CD8-positive, alpha-beta memory T cell (primary cell): ENCODE measurements at regions not wholly inside any gene's neighbourhood (a gene's known extent, or its start where the extent isn't known, plus 50 kb on each side); places are given as distances from the start of the nearest gene placed in this dataset.

ENCODE experiments used
- CTCF ChIA-PET: fragments of 350-600 bp; sonication (Branson Sonifier 250); formaldehyde crosslinking; loops from one replicate; lab custom pipeline; 2021; ENCODE audit warnings: antibody characterized with exemption; lab: Charles Lee
- POLR2A ChIA-PET: fragments of 350-600 bp; sonication (Branson Sonifier 250); formaldehyde crosslinking; loops from one replicate; lab custom pipeline; 2021; ENCODE audit warnings: antibody characterized with exemption; lab: Charles Lee
- DNase-seq, 5 donors: peaks; one replicate each; pipeline versions ENCODE4 v3.0.0 to v3.0.0-alpha.2; 2020 to 2022; ENCODE audit warnings: mixed read lengths in 1 of 5
- H3K27ac ChIP-seq: one replicate; pipeline ENCODE4 v1.7.0; 2013; ENCODE audit warnings: low read depth, mild to moderate bottlenecking, low read length, moderate library complexity
- H3K27me3 ChIP-seq: 2 replicates; pipeline ENCODE4 v1.7.0; 2013; ENCODE audit warnings: low read length, mild to moderate bottlenecking; ENCODE audit not compliant: insufficient read depth, poor library complexity, severe bottlenecking
- H3K36me3 ChIP-seq: 2 replicates; pipeline ENCODE4 v1.7.0; 2013; ENCODE audit warnings: mild to moderate bottlenecking, low read length, moderate library complexity; ENCODE audit not compliant: insufficient read depth
- H3K4me1 ChIP-seq: 2 replicates; pipeline ENCODE4 v1.7.0; 2013; ENCODE audit warnings: mild to moderate bottlenecking, low read length, moderate library complexity; ENCODE audit not compliant: insufficient read depth
- H3K4me3 ChIP-seq: 2 replicates; pipeline ENCODE4 v1.7.0; 2013; ENCODE audit warnings: mild to moderate bottlenecking, low read length
- H3K9me3 ChIP-seq: 2 replicates; pipeline ENCODE4 v1.7.0; 2013; ENCODE audit warnings: mild to moderate bottlenecking, low read length
- H3K27ac Mint-ChIP-seq, 8 donors: one replicate each; pipeline ENCODE4 v1.8.0; 2020 to 2021; ENCODE audit warnings: mixed read lengths in 8 of 8, mild to moderate bottlenecking in 6 of 8, inconsistent platforms in 3 of 8, moderate library complexity in 3 of 8
- H3K27me3 Mint-ChIP-seq, 2 donors: one replicate each; pipeline ENCODE4 v1.8.0; 2020 to 2021; ENCODE audit warnings: mixed read lengths in 2 of 2, mild to moderate bottlenecking in 1 of 2, moderate library complexity in 1 of 2
- H3K36me3 Mint-ChIP-seq, 3 donors: one replicate each; pipeline ENCODE4 v1.8.0; 2020 to 2021; ENCODE audit warnings: mixed read lengths in 3 of 3, inconsistent platforms in 1 of 3, mild to moderate bottlenecking in 1 of 3
- H3K4me1 Mint-ChIP-seq, 3 donors: one replicate each; pipeline ENCODE4 v1.8.0; 2020 to 2021; ENCODE audit warnings: mixed read lengths in 3 of 3, inconsistent platforms in 1 of 3, mild to moderate bottlenecking in 1 of 3
- H3K4me3 Mint-ChIP-seq, 7 donors: one replicate each; pipeline ENCODE4 v1.8.0; 2020 to 2021; ENCODE audit warnings: mixed read lengths in 7 of 7, mild to moderate bottlenecking in 6 of 7, moderate library complexity in 4 of 7, inconsistent platforms in 2 of 7
- H3K9me3 Mint-ChIP-seq, 5 donors: one replicate each; pipeline ENCODE4 v1.8.0; 2020 to 2022; ENCODE audit warnings: mixed read lengths in 5 of 5, mild to moderate bottlenecking in 3 of 5, moderate library complexity in 2 of 5, inconsistent platforms in 1 of 5

DNA sequence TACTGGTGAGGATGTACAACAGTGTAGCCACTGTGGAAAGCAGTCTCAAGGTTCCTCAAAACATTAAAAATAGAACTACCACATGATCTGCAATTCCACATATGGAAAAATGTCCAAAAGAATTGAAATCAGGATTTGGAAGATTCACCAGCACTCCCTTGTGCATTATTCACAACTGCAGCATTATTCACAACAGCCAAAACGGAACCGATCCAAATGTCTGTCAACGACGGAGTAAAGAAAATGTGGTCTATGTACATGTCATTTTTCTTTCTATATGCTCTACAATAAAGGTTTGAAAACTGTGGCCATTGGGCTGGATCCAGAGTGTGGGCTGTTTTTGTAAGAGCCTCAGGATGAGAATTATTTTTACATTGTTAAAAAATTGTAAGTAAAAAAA lies 1206.1 kb upstream of the CELF2 start:
- Histone ChIP-seq H3K36me3 (no peaks in the 10 kb centered on the region), H3K27me3 (no peaks in the 10 kb centered on the region), H3K27ac (no peak overlapping the region), H3K4me1 (no peaks in the 10 kb centered on the region), H3K9me3 (no peaks in the 10 kb centered on the region), H3K4me3 (no peak overlapping the region)
- Mint-ChIP-seq H3K36me3 (no peaks in the 10 kb centered on the region), H3K4me3 (no peak overlapping the region), H3K9me3 (peaks cover 0 to 7% (median 1%) of the 10 kb centered on the region in 5 donors), H3K27ac (no peak overlapping the region), H3K4me1 (no peaks in the 10 kb centered on the region), H3K27me3 (no peaks in the 10 kb centered on the region)
- CTCF ChIA-PET: no interaction called here
- no peak for DNase-seq
- POLR2A ChIA-PET: no interaction called here

DNA sequence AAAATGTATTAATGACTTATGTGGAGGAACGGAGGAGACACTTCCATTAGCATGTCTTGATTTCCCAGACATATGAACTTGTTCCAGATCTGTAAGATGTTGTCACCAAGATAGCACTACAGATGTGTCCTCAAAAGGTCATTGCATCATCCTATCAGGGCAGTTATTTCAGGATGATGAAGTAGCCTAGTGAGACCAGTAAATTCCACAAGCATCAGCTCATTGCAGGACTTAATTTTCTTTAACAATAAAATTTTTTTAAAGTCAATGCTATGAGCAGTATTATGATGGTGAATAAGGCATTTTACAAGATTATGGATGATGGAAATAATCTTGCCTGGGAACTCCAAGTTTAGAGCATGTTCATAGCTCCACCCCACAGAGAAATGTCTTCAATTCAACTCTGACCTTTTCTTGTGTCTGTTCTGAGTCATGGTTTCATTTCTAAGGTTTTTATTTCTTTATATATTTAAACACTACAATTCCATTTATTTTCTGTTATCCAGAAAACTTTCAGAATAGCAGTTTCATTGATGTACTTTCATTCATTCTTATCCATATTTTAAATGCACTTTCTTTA lies 1203.3 kb upstream of the CELF2 start:
- no peak for DNase-seq
- no peaks in the 10 kb centered on the region for H3K36me3 ChIP-seq
- CTCF ChIA-PET: no interaction called here
- H3K27me3 ChIP-seq: no peaks in the 10 kb centered on the region
- POLR2A ChIA-PET: no interaction called here
- no peak overlapping the region for H3K27ac ChIP-seq
- H3K9me3 Mint-ChIP-seq: peaks cover 2 to 13% (median 9%) of the 10 kb centered on the region in 5 donors
- H3K9me3 ChIP-seq: no peaks in the 10 kb centered on the region
- no peak overlapping the region for H3K4me3 ChIP-seq
- H3K27ac Mint-ChIP-seq: no peak overlapping the region
- no peaks in the 10 kb centered on the region for H3K4me1 Mint-ChIP-seq
- no peak overlapping the region for H3K4me3 Mint-ChIP-seq
- no peaks in the 10 kb centered on the region for H3K4me1 ChIP-seq
- H3K27me3 Mint-ChIP-seq: no peaks in the 10 kb centered on the region
- no peaks in the 10 kb centered on the region for H3K36me3 Mint-ChIP-seq

DNA sequence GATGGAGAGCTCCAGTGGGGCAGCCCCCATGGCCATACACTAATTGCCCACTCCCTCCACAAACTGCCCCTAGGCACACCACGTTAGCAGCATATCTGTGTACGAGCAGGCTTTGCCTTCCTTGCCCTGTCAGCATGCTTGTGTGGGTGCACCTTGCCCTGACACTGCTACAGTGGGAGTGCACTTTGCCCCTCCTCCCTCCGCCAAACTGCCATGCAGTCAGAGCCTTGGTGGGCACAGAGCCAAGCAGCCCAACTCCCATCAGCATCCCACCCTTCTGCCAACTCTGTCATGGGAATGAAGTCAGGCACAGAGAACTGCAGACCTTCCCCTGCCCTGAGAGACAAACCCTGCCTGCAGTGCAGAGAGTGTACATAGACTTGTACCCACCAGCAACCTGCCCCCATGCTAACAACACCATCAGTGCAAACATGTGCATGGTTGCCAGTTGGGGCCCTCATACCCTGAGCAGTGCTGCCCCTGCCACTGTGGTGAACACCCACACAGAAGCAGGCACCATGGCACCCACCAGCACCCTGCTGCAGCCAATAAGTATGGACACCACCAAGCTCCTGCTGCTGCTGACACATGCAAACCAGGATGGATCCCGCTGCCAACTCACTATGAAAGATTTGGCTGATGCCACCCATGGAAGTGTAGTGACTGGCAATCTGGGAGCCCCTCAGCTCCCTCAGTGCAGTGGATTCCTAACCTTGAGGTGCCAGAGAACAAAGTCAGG lies 1197.7 kb upstream of the CELF2 start:
- no peak for DNase-seq
- H3K27me3 Mint-ChIP-seq: no peaks in the 10 kb centered on the region
- no peaks in the 10 kb centered on the region for H3K36me3 Mint-ChIP-seq
- Histone ChIP-seq H3K36me3 (no peaks in the 10 kb centered on the region), H3K4me1 (no peaks in the 10 kb centered on the region), H3K27me3 (no peaks in the 10 kb centered on the region), H3K4me3 (no peak overlapping the region), H3K9me3 (no peaks in the 10 kb centered on the region), H3K27ac (no peak overlapping the region)
- peaks cover 4 to 14% (median 11%) of the 10 kb centered on the region in 5 donors for H3K9me3 Mint-ChIP-seq
- H3K4me3 Mint-ChIP-seq: no peak overlapping the region
- H3K4me1 Mint-ChIP-seq: no peaks in the 10 kb centered on the region
- POLR2A ChIA-PET: no interaction called here
- H3K27ac Mint-ChIP-seq: no peak overlapping the region
- CTCF ChIA-PET: no interaction called here

DNA sequence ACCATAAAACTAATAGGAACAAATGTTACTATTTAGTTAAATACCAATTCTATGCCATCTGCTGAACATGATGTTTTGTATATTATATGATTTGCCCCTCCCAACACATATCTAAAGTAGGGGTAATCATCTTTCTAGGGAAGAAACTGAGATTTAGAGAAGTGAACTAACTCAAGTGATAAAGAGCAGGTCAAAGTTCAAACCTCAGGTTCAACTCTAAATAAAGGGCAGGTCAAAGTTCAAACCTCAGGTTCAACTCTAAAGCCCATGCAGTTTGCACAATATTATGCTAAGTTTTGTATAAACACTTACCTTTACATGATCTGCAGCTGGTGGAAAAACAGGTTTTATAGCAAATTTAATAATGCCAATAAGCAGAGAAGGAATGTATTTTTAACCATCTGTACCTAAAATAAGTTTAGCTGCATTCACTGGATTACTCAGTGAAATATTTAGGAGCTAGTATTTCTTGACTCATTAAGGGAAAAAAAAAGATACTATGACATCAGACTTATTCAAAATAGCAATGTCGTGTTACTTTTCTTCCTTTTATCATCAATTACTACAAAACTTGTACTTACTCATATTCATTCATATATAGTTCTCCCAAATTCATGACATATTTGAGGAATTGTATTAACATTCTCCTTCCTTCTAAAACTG lies 1194.3 kb upstream of the CELF2 start:
- Mint-ChIP-seq H3K4me3 (no peak overlapping the region), H3K27ac (no peak overlapping the region)

DNA sequence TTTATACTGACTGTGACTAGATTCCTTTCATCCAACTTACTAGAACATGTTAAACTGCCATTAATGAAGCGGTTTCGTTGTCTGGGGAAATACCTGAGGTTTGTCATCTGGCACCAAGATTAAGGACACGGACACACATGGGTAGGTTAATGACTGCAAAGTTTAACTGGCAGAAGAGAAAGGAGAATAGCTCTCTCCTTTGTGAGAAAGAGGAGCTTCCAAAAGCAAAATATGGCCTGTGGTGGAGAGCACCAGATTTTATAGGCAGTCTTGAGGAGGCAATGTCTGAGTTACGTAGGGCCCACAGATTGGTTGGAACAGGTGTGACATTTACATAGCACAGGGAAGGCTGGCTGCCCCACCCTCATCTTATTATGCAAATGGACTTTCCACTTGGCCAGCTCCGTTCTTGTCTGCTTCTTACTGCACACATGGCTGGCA lies 1193.0 kb upstream of the CELF2 start:
- Mint-ChIP-seq H3K27me3 (no peaks in the 10 kb centered on the region), H3K4me1 (no peaks in the 10 kb centered on the region), H3K9me3 (peaks cover 0 to 8% (median 1%) of the 10 kb centered on the region in 5 donors), H3K4me3 (no peak overlapping the region), H3K27ac (no peak overlapping the region), H3K36me3 (no peaks in the 10 kb centered on the region)
- H3K9me3 ChIP-seq: no peaks in the 10 kb centered on the region
- H3K4me3 ChIP-seq: no peak overlapping the region
- ChIA-PET CTCF (no interaction called here), POLR2A (no interaction called here)
- no peaks in the 10 kb centered on the region for H3K27me3 ChIP-seq
- DNase-seq: no peak
- H3K27ac ChIP-seq: no peak overlapping the region
- no peaks in the 10 kb centered on the region for H3K4me1 ChIP-seq
- H3K36me3 ChIP-seq: no peaks in the 10 kb centered on the region

More for the DNA sequence above, 1194.3 kb upstream of the CELF2 start:
- Histone ChIP-seq H3K4me3 (no peak overlapping the region), H3K27ac (no peak overlapping the region), H3K4me1 (no peaks in the 10 kb centered on the region), H3K27me3 (no peaks in the 10 kb centered on the region), H3K9me3 (no peaks in the 10 kb centered on the region), H3K36me3 (no peaks in the 10 kb centered on the region)
- POLR2A ChIA-PET: no interaction called here
- Mint-ChIP-seq H3K9me3 (peaks cover 0 to 11% (median 1%) of the 10 kb centered on the region in 5 donors), H3K4me1 (no peaks in the 10 kb centered on the region), H3K27me3 (no peaks in the 10 kb centered on the region), H3K36me3 (no peaks in the 10 kb centered on the region)
- no peak for DNase-seq
- CTCF ChIA-PET: no interaction called here

DNA sequence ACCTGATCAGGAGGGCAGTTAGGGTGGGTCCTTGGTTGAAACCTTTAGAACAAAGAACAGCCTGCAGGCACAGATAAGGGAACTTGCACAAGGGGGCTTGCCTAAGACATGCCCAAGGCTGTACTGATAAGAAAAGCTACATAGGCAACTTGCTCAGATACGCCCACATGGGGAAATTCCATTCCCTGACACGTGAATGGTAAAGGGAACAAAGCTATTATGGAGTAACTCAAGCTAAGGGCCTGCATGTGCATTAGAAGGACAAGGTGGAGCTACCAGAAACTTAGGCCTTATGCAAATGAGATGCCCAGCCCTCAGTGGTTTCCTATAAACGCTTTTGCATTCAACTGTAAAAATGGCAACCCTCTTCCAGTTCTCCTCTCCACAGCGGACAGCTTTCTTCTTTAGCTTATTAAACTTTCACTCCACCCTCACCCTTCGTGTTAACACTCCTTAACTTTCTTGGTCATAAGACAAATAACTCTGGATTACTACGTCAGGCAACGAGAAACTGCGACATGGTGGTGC lies 1192.1 kb upstream of the CELF2 start:
- Histone ChIP-seq H3K9me3 (no peaks in the 10 kb centered on the region), H3K27me3 (no peaks in the 10 kb centered on the region), H3K36me3 (no peaks in the 10 kb centered on the region), H3K4me1 (no peaks in the 10 kb centered on the region), H3K4me3 (no peak overlapping the region), H3K27ac (no peak overlapping the region)
- no peaks in the 10 kb centered on the region for H3K27me3 Mint-ChIP-seq
- ChIA-PET POLR2A (no interaction called here), CTCF (no interaction called here)
- DNase-seq: no peak
- no peak overlapping the region for H3K27ac Mint-ChIP-seq
- H3K9me3 Mint-ChIP-seq: peaks cover 0 to 8% (median 4%) of the 10 kb centered on the region in 5 donors
- H3K4me3 Mint-ChIP-seq: no peak overlapping the region
- H3K36me3 Mint-ChIP-seq: no peaks in the 10 kb centered on the region
- H3K4me1 Mint-ChIP-seq: no peaks in the 10 kb centered on the region

DNA sequence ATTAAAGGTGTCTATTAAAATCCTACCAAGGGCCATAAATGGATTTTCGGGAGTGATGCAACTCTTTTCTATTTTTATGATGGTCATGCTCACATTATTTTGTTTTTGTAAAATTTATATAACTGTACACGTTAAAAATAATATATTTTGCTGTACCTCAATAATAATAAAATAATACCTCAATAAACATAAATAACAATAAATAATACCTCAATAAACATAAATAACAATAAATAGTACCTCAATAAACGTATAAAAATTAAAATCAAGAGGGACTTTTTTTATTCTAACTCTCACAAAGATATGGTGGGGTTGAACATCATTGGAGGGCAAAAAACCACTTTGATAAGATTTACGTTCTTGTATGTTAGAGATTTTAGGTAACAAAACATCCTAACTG lies 1189.6 kb upstream of the CELF2 start:
- no peaks in the 10 kb centered on the region for H3K27me3 Mint-ChIP-seq
- H3K27ac Mint-ChIP-seq: no peak overlapping the region
- Histone ChIP-seq H3K27ac (no peak overlapping the region), H3K36me3 (no peaks in the 10 kb centered on the region), H3K9me3 (no peaks in the 10 kb centered on the region), H3K4me3 (no peak overlapping the region), H3K4me1 (no peaks in the 10 kb centered on the region), H3K27me3 (no peaks in the 10 kb centered on the region)
- H3K9me3 Mint-ChIP-seq: peaks cover 0 to 9% (median 7%) of the 10 kb centered on the region in 5 donors
- no peak for DNase-seq
- no peaks in the 10 kb centered on the region for H3K4me1 Mint-ChIP-seq
- no peak overlapping the region for H3K4me3 Mint-ChIP-seq
- ChIA-PET CTCF (no interaction called here), POLR2A (no interaction called here)
- H3K36me3 Mint-ChIP-seq: no peaks in the 10 kb centered on the region

DNA sequence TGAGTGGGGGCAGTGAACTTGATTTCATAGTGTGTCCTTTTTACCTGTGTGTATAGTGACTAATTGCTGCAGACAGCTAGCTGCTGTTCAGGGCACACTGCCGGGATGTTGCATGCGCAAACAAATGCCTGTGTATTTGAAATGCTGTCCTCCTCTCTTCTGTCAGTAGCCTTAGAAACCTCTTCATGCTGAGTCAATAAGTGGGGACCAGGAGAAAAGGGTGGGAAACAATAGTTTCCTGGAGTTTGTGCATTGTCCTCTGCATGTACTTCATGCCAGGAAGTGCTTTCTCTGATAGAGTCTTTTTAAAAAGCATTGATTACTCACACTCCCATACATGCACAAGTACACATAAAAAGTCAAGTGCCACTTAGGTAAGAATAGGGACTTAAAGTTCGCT lies 1183.7 kb upstream of the CELF2 start:
- H3K27me3 Mint-ChIP-seq: no peaks in the 10 kb centered on the region
- no peak overlapping the region for H3K27ac ChIP-seq
- H3K4me1 ChIP-seq: no peaks in the 10 kb centered on the region
- no peak for DNase-seq
- H3K4me3 Mint-ChIP-seq: no peak overlapping the region
- H3K9me3 Mint-ChIP-seq: peaks cover 0 to 20% (median 6%) of the 10 kb centered on the region in 5 donors
- POLR2A ChIA-PET: no interaction called here
- no peak overlapping the region for H3K27ac Mint-ChIP-seq
- H3K27me3 ChIP-seq: no peaks in the 10 kb centered on the region
- H3K4me1 Mint-ChIP-seq: no peaks in the 10 kb centered on the region
- no peaks in the 10 kb centered on the region for H3K36me3 ChIP-seq
- H3K4me3 ChIP-seq: no peak overlapping the region
- H3K9me3 ChIP-seq: no peaks in the 10 kb centered on the region
- CTCF ChIA-PET: no interaction called here
- no peaks in the 10 kb centered on the region for H3K36me3 Mint-ChIP-seq
